B cell (primary cell): ENCODE measurements at regions not wholly inside any gene's neighbourhood (a gene's known extent, or its start where the extent isn't known, plus 50 kb on each side); places are given as distances from the start of the nearest gene placed in this dataset.

ENCODE experiments used
- EZH2 ChIP-seq: IDR thresholded peaks from 2 replicates; pipeline ENCODE4 v1.6.1; 2012; ENCODE audit warnings: borderline replicate concordance, low read depth, mild to moderate bottlenecking, moderate library complexity, low read length; ENCODE audit not compliant: insufficient read depth, poor library complexity, severe bottlenecking
- TF ChIP-seq, protein P1 (sequence below): fragments of 200-600 bp; IDR thresholded peaks from one replicate; pipeline ENCODE4 v1.8.0; 2022; ENCODE audit warnings: antibody characterized with exemption, mild to moderate bottlenecking

DNA sequence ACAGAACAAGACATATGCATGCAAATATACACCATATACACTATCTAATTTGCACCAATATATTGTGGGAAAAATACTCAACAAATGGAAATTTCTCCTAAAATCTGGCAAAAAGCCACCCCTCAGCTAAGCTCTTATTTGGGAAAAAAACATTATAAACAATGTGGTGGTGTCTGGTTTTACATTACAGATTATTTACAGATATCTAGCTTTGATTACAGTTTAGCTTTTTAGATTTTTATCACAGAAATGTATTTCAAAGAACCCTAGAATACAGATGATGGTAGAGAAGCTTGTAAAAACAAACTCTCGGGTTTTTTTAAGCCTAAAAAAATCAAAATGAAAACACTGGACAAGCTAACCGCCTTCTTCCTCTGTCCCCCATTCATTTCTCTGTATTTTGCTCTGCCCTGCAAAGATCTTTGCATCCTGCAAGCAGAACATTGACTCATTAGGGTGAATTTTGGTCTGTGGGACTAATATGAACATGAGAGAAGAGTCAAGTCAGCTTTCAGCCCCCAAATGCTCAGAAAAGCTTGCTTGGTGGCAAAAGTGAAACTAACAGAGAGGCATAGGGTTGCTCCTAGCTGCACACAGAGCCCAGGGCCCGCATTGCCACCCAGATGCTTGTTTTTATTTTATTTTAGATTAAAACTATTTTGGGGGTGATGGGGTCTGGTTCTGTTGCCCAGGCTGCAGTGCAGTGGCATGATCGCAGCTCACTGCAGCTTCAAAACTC is 88.8 kb upstream of the LYZL1 start:
- TF ChIP-seq, protein P1, sequence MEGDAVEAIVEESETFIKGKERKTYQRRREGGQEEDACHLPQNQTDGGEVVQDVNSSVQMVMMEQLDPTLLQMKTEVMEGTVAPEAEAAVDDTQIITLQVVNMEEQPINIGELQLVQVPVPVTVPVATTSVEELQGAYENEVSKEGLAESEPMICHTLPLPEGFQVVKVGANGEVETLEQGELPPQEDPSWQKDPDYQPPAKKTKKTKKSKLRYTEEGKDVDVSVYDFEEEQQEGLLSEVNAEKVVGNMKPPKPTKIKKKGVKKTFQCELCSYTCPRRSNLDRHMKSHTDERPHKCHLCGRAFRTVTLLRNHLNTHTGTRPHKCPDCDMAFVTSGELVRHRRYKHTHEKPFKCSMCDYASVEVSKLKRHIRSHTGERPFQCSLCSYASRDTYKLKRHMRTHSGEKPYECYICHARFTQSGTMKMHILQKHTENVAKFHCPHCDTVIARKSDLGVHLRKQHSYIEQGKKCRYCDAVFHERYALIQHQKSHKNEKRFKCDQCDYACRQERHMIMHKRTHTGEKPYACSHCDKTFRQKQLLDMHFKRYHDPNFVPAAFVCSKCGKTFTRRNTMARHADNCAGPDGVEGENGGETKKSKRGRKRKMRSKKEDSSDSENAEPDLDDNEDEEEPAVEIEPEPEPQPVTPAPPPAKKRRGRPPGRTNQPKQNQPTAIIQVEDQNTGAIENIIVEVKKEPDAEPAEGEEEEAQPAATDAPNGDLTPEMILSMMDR = no peak
- no peak for TF ChIP-seq EZH2
